Caco-2 (cell line): ENCODE measurements at regions not wholly inside any gene's neighbourhood (a gene's known extent, or its start where the extent isn't known, plus 50 kb on each side); places are given as distances from the start of the nearest gene placed in this dataset.
"Not testable (repeated sequence)": the region's sequence is repeated elsewhere in the genome, so short reads cannot be mapped to it uniquely, and the experiment has no call there.

Source experiments
- BruUV-seq: library from RNA; stranded (reverse); fragments of 400-500 nt; replicated peaks from 2 replicates; lab custom pipeline; 2021; lab: Mats Ljungman, UMichigan
- CTCF ChIA-PET: fragments of 300-600 bp; sonication (Branson Sonifier 250); formaldehyde crosslinking; loops from one replicate; lab custom pipeline; 2022; ENCODE audit warnings: antibody characterized with exemption; lab: Charles Lee
- POLR2A ChIA-PET: fragments of 300-600 bp; sonication (Branson Sonifier 250); formaldehyde crosslinking; loops from one replicate; lab custom pipeline; 2022; ENCODE audit warnings: antibody characterized with exemption; lab: Charles Lee
- DNase-seq, 2 experiments: peaks; one replicate each; pipeline versions ENCODE4 v3.0.0 to v3.0.0-alpha.2; 2020 to 2022
- H3K27me3 ChIP-seq: replicated peaks from 2 replicates; pipeline ENCODE4 v1.6.0; 2011; ENCODE audit warnings: low read length; ENCODE audit not compliant: control insufficient read depth, insufficient read depth
- H3K36me3 ChIP-seq: 2 replicates; pipeline ENCODE4 v1.5.1; 2011; ENCODE audit warnings: low read length; ENCODE audit not compliant: control insufficient read depth, insufficient read depth
- H3K4me1 ChIP-seq: fragments of 250-450 bp; sonication (Bioruptor Pico); 2 replicates; pipeline ENCODE4 v1.5.1; 2020; ENCODE audit warnings: mild to moderate bottlenecking
- H3K4me3 ChIP-seq: 2 replicates; pipeline ENCODE4 v1.5.1; 2011; ENCODE audit warnings: low read depth, mild to moderate bottlenecking, control low read depth, low read length
- H3K9me3 ChIP-seq: fragments of 250-450 bp; sonication (Bioruptor Pico); 2 replicates; pipeline ENCODE4 v1.5.1; 2020; ENCODE audit warnings: mild to moderate bottlenecking, moderate library complexity
- H3K27ac Mint-ChIP-seq: one replicate; pipeline ENCODE4 v1.8.0; 2022; ENCODE audit warnings: mixed read lengths; ENCODE audit not compliant: unreplicated experiment
- H3K27me3 Mint-ChIP-seq: one replicate; pipeline ENCODE4 v1.8.0; 2022; ENCODE audit warnings: mixed read lengths; ENCODE audit not compliant: insufficient read depth, unreplicated experiment
- H3K36me3 Mint-ChIP-seq: one replicate; pipeline ENCODE4 v1.8.0; 2022; ENCODE audit warnings: mild to moderate bottlenecking, mixed read lengths; ENCODE audit not compliant: insufficient read depth, unreplicated experiment
- H3K4me1 Mint-ChIP-seq: one replicate; pipeline ENCODE4 v1.8.0; 2022; ENCODE audit warnings: low read depth, mixed read lengths; ENCODE audit not compliant: unreplicated experiment
- H3K4me3 Mint-ChIP-seq: one replicate; pipeline ENCODE4 v1.8.0; 2022; ENCODE audit warnings: mild to moderate bottlenecking, moderate library complexity, mixed read lengths; ENCODE audit not compliant: unreplicated experiment
- H3K9me3 Mint-ChIP-seq: one replicate; pipeline ENCODE4 v1.8.0; 2022; ENCODE audit warnings: mixed read lengths; ENCODE audit not compliant: unreplicated experiment
- intact Hi-C: fragments of 100-400 bp; cut with micrococcal nuclease; formaldehyde crosslinking; loops from one replicate; pipeline ENCODE4 v1.10.0; 2022; ENCODE audit not compliant: unreplicated experiment
- TF ChIP-seq, protein P1 (sequence below), 2 experiments: fragments of 200-600 bp in 1 of 2; IDR thresholded peaks; 1 replicate in 1 of 2; 2 replicates in 1 of 2; pipeline versions ENCODE4 v1.5.1 to v1.8.0; 2011 to 2022; ENCODE audit warnings: antibody characterized with exemption in 1 of 2, control low read depth in 1 of 2, inconsistent platforms in 1 of 2, low read depth in 1 of 2, low read length in 1 of 2, mild to moderate bottlenecking in 1 of 2, moderate library complexity in 1 of 2; ENCODE audit not compliant: insufficient read depth in 1 of 2, severe bottlenecking in 1 of 2, unreplicated experiment in 1 of 2

DNA sequence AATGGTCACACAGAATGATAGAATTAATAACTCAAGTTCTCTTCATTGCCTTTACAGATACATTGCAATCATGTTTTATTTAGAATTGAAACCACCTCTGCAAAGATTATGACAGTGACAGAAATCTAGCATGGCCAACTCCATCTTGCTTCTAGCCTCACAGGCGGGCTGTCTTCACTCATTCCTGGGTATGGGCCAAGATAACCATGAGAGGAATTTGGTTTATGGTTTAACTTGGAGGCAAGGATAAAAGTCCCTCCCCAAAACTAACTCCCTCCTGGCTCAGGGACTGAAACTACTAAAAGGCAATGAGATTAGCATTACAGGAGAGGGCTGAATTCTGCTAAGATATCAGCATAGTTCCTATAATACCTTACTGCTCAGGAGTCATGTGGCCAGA is 95.2 kb upstream of the CST7 start:
- intact Hi-C loops: no loop called here
- H3K36me3 ChIP-seq: no peaks in the 10 kb centered on the region
- no peak overlapping the region for H3K4me3 ChIP-seq
- BruUV-seq: no TSS peak
- H3K4me1 ChIP-seq: no peaks in the 10 kb centered on the region
- Mint-ChIP-seq H3K36me3 (no peaks in the 10 kb centered on the region), H3K27ac (no peak overlapping the region), H3K4me3 (no peak overlapping the region), H3K9me3 (peaks cover 15% of the 10 kb centered on the region), H3K4me1 (no peaks in the 10 kb centered on the region), H3K27me3 (peaks cover 9% of the 10 kb centered on the region)
- no peak for DNase-seq
- H3K9me3 ChIP-seq: peaks cover 22% of the 10 kb centered on the region
- ChIA-PET CTCF (no interaction called here), POLR2A (interaction anchor here (0.7 kb wide), 1 partner anchor 11 kb away, joined by 3 read pairs; no protein-coding TSS in a partner anchor)
- H3K27me3 ChIP-seq: 0 out of 2 replicates have a peak, but pooled peaks cover 1% of the 10 kb centered on the region
- TF ChIP-seq, protein P1, sequence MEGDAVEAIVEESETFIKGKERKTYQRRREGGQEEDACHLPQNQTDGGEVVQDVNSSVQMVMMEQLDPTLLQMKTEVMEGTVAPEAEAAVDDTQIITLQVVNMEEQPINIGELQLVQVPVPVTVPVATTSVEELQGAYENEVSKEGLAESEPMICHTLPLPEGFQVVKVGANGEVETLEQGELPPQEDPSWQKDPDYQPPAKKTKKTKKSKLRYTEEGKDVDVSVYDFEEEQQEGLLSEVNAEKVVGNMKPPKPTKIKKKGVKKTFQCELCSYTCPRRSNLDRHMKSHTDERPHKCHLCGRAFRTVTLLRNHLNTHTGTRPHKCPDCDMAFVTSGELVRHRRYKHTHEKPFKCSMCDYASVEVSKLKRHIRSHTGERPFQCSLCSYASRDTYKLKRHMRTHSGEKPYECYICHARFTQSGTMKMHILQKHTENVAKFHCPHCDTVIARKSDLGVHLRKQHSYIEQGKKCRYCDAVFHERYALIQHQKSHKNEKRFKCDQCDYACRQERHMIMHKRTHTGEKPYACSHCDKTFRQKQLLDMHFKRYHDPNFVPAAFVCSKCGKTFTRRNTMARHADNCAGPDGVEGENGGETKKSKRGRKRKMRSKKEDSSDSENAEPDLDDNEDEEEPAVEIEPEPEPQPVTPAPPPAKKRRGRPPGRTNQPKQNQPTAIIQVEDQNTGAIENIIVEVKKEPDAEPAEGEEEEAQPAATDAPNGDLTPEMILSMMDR (IDR thresholded peaks at IDR 0.05; ENCODE audit: insufficient read depth in 1 of 2, low read depth in 1 of 2, low read length in 1 of 2, severe bottlenecking in 1 of 2, unreplicated experiment in 1 of 2): no peak

DNA sequence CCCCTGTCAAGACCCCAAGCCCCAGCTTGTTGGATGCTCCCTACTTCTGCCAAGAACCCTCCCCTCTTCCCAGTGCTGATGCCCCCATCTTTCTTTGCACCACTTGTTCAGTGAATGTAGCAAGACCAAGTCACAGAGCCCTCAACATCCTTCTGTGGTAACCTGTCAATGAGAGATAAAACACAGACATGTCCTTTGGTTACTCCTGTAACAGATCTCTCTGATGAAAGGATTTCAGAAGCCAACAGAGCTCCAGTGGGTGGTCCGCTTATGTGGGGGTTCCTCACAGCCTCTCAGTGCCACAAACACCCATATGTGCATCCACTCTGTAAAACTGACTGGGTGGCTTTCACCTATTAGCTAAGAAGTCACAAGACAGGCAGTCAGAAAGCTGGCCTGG is 93.2 kb upstream of the CST7 start:
- Mint-ChIP-seq H3K27ac (no peak overlapping the region), H3K36me3 (no peaks in the 10 kb centered on the region), H3K27me3 (peaks cover 10% of the 10 kb centered on the region), H3K4me1 (no peaks in the 10 kb centered on the region), H3K4me3 (no peak overlapping the region), H3K9me3 (peaks cover 29% of the 10 kb centered on the region)
- ChIA-PET POLR2A (no interaction called here), CTCF (no interaction called here)
- H3K36me3 ChIP-seq: no peaks in the 10 kb centered on the region
- BruUV-seq: no TSS peak
- TF ChIP-seq, protein P1 (IDR thresholded peaks at IDR 0.05; ENCODE audit: insufficient read depth in 1 of 2, low read depth in 1 of 2, low read length in 1 of 2, severe bottlenecking in 1 of 2, unreplicated experiment in 1 of 2): no peak
- no peak overlapping the region for H3K4me3 ChIP-seq
- H3K4me1 ChIP-seq: no peaks in the 10 kb centered on the region
- 0 out of 2 replicates have a peak, but pooled peaks cover 1% of the 10 kb centered on the region for H3K27me3 ChIP-seq
- intact Hi-C loops: no loop called here
- peaks cover 22% of the 10 kb centered on the region for H3K9me3 ChIP-seq
- DNase-seq: no peak

DNA sequence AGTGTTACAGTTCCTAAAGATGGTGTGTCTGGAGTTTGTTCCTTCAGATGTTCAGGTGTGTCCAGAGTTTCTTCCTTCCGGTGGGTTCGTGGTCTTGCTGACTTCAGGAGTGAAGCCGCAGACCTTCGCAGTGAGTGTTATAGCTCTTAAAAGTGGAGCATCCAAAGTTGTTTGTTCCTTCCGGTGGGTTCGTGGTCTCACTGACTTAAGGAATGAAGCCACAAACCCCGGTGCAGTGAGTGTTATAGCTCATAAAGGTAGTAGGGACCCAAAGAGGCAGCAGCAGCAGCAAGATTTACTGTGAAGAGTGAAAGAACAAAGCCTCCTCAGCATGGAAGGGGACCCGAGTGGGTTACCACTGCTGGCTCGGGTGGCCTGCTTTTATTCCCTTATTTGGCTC is 90.6 kb upstream of the CST7 start:
- H3K4me1 Mint-ChIP-seq, H3K4me3 Mint-ChIP-seq, H3K36me3 Mint-ChIP-seq, DNase-seq, H3K27ac Mint-ChIP-seq, CTCF ChIA-PET, H3K4me1 ChIP-seq, H3K36me3 ChIP-seq, H3K27me3 Mint-ChIP-seq, intact Hi-C loops, H3K4me3 ChIP-seq, H3K27me3 ChIP-seq, BruUV-seq: not testable (repeated sequence)
- H3K9me3 Mint-ChIP-seq: peaks cover 29% of the 10 kb centered on the region
- POLR2A ChIA-PET: interaction anchor here (0.7 kb wide), 1 partner anchor 9 kb away, joined by 3 read pairs; no protein-coding TSS in a partner anchor
- H3K9me3 ChIP-seq: peaks cover 22% of the 10 kb centered on the region

DNA sequence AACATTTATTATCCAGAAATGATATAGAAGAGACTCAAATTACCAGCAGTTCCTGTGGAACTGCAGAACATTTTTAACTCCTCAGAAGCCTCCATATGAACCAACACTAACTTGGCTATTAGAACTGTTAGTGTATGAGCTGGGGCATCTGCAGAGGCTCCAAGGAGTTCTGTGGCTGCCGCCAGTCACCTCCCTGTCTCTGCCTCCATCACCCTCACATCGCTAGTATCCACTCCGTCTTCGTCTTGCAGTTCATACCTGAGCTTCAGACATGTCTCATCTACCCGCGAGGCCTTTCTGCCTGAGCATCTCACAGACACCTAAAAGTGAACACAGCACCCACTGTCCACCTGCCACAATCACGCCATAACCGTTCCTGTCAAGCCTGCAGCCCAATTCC is 89.5 kb upstream of the CST7 start:
- intact Hi-C loops: no loop called here
- ChIA-PET POLR2A (no interaction called here), CTCF (no interaction called here)
- Mint-ChIP-seq H3K9me3 (peaks cover 24% of the 10 kb centered on the region), H3K36me3 (no peaks in the 10 kb centered on the region), H3K27ac (no peak overlapping the region), H3K4me1 (no peaks in the 10 kb centered on the region), H3K27me3 (peaks cover 10% of the 10 kb centered on the region), H3K4me3 (no peak overlapping the region)
- H3K36me3 ChIP-seq: no peaks in the 10 kb centered on the region
- H3K4me3 ChIP-seq: no peak overlapping the region
- TF ChIP-seq, protein P1 (IDR thresholded peaks at IDR 0.05; ENCODE audit: insufficient read depth in 1 of 2, low read depth in 1 of 2, low read length in 1 of 2, severe bottlenecking in 1 of 2, unreplicated experiment in 1 of 2): no peak
- H3K9me3 ChIP-seq: peaks cover 22% of the 10 kb centered on the region
- BruUV-seq: no TSS peak
- no peaks in the 10 kb centered on the region for H3K4me1 ChIP-seq
- 0 out of 2 replicates have a peak, but pooled peaks cover 1% of the 10 kb centered on the region for H3K27me3 ChIP-seq
- no peak for DNase-seq
